Endothelial cell of umbilical vein (primary cell): ENCODE measurements at regions not wholly inside any gene's neighbourhood (a gene's known extent, or its start where the extent isn't known, plus 50 kb on each side); places are given as distances from the start of the nearest gene placed in this dataset.

Source experiments
- BruUV-seq: library from RNA; stranded (reverse); fragments of 400-500 nt; replicated peaks from 2 replicates; lab custom pipeline; 2021; lab: Mats Ljungman, UMichigan
- CTCF ChIA-PET: fragments of 300-600, 350-600 bp; sonication (Branson Sonifier 250); formaldehyde crosslinking; loops from one replicate; lab custom pipeline; 2021; ENCODE audit warnings: antibody characterized with exemption, inconsistent platforms; lab: Charles Lee
- POLR2A ChIA-PET: fragments of 300-600, 350-600 bp; sonication (Branson Sonifier 250); formaldehyde crosslinking; loops from one replicate; lab custom pipeline; 2021; ENCODE audit warnings: antibody characterized with exemption, inconsistent platforms; lab: Charles Lee
- DNase-seq: peaks from one replicate; pipeline ENCODE4 v3.0.0-alpha.2; 2011; ENCODE audit warnings: low read depth, low spot score
- FAIRE-seq: peaks from 2 replicates; lab custom pipeline; 2011; peaks lifted over from hg19 to GRCh38; lab: Jason Lieb, UNC
- H2AFZ ChIP-seq: 2 replicates; pipeline ENCODE4 v1.6.0; 2012; ENCODE audit warnings: low read depth, low read length, control low read depth, inconsistent platforms
- H3K27ac ChIP-seq: 2 replicates; pipeline ENCODE4 v1.5.1; 2011; ENCODE audit warnings: low read depth, mild to moderate bottlenecking, control low read depth, low read length, moderate library complexity; ENCODE audit not compliant: insufficient read depth
- H3K27me3 ChIP-seq, 2 experiments: 2 replicates each; pipeline versions ENCODE4 v1.6.0 to v1.6.1; 2011; ENCODE audit warnings: low read length in 2 of 2, mixed read lengths in 1 of 2; ENCODE audit not compliant: control insufficient read depth in 2 of 2, insufficient read depth in 2 of 2
- H3K36me3 ChIP-seq, 2 experiments: 2 replicates in 1 of 2; 3 replicates in 1 of 2; pipeline ENCODE4 v1.5.1; 2011; ENCODE audit warnings: low read length in 2 of 2, mild to moderate bottlenecking in 1 of 2, moderate library complexity in 1 of 2; ENCODE audit not compliant: control insufficient read depth in 2 of 2, insufficient read depth in 2 of 2; ENCODE audit errors: extremely low read depth in 1 of 2
- H3K4me1 ChIP-seq: 3 replicates; pipeline ENCODE4 v1.5.1; 2011; ENCODE audit warnings: mild to moderate bottlenecking, low read length; ENCODE audit not compliant: control insufficient read depth, insufficient read depth; ENCODE audit errors: extremely low read depth
- H3K4me2 ChIP-seq: 2 replicates; pipeline ENCODE4 v1.6.1; 2011; ENCODE audit warnings: low read length, control low read depth, mixed read lengths; ENCODE audit not compliant: insufficient read depth
- H3K4me3 ChIP-seq, 3 experiments: fragments of 200-600 bp in 1 of 3; sonication (generic), shearing (Covaris generic) in 1 of 3; replicated peaks in 1 of 3; 2 replicates each; pipeline ENCODE4 v1.5.1; 2011 to 2016; ENCODE audit warnings: control low read depth in 3 of 3, low read length in 3 of 3, mild to moderate bottlenecking in 2 of 3, inconsistent platforms in 1 of 3, low read depth in 1 of 3, moderate library complexity in 1 of 3; ENCODE audit not compliant: insufficient read depth in 1 of 3
- H3K79me2 ChIP-seq: 2 replicates; pipeline ENCODE4 v1.6.0; 2012; ENCODE audit warnings: low read length, inconsistent platforms; ENCODE audit not compliant: control insufficient read depth, insufficient read depth
- H3K9ac ChIP-seq: replicated peaks from 2 replicates; pipeline ENCODE3; 2011; ENCODE audit warnings: low read length, control low read depth; ENCODE audit not compliant: insufficient read depth; ENCODE audit errors: extremely low read depth
- H3K9me1 ChIP-seq: replicated peaks from 3 replicates; pipeline ENCODE4 v1.6.0; 2011; ENCODE audit warnings: mild to moderate bottlenecking, low read length; ENCODE audit not compliant: control insufficient read depth, insufficient read depth; ENCODE audit errors: extremely low read depth
- H3K9me3 ChIP-seq: replicated peaks from 2 replicates; pipeline ENCODE4 v1.5.1; 2012; ENCODE audit warnings: low read length, inconsistent platforms; ENCODE audit not compliant: control insufficient read depth, insufficient read depth
- H4K20me1 ChIP-seq: replicated peaks from 2 replicates; pipeline ENCODE3; 2011; ENCODE audit warnings: mild to moderate bottlenecking, low read length; ENCODE audit not compliant: control insufficient read depth, insufficient read depth; ENCODE audit errors: extremely low read depth
- CTCF ChIP-seq, 2 donors: IDR thresholded peaks; 1 replicate in 1 of 2; 2 replicates in 1 of 2; pipeline ENCODE4 v1.5.1; 2011; ENCODE audit warnings: low read length in 2 of 2, mild to moderate bottlenecking in 2 of 2, moderate library complexity in 2 of 2, control low read depth in 1 of 2, inconsistent platforms in 1 of 2, low read depth in 1 of 2; ENCODE audit not compliant: insufficient read depth in 1 of 2; ENCODE audit errors: extremely low read depth in 1 of 2
- EZH2 ChIP-seq: IDR thresholded peaks from 2 replicates; pipeline ENCODE4 v1.6.1; 2012; ENCODE audit warnings: borderline replicate concordance, low read depth, mild to moderate bottlenecking, moderate library complexity, low read length, inconsistent platforms; ENCODE audit not compliant: severe bottlenecking
- FOS ChIP-seq: IDR thresholded peaks from 2 replicates; pipeline ENCODE4 v1.6.1; 2011; ENCODE audit warnings: mild to moderate bottlenecking, low read length, moderate library complexity, borderline replicate concordance; ENCODE audit not compliant: insufficient read depth
- GATA2 ChIP-seq: IDR thresholded peaks from 2 replicates; pipeline ENCODE4 v1.7.0; 2011; ENCODE audit warnings: low read depth, mild to moderate bottlenecking, moderate library complexity, mixed read lengths, low read length; ENCODE audit not compliant: insufficient read length, insufficient read depth
- JUN ChIP-seq: IDR thresholded peaks from 2 replicates; pipeline ENCODE4 v1.6.1; 2011; ENCODE audit warnings: borderline replicate concordance, low read depth; ENCODE audit not compliant: insufficient read length, insufficient read depth
- MAX ChIP-seq: IDR thresholded peaks from 2 replicates; pipeline ENCODE4 v1.6.1; 2011; ENCODE audit not compliant: insufficient read depth, insufficient read length
- POLR2A ChIP-seq: IDR thresholded peaks from 2 replicates; pipeline ENCODE4 v1.6.1; 2012; ENCODE audit warnings: low read depth, mild to moderate bottlenecking, control low read depth, low read length
- POLR2AphosphoS5 ChIP-seq: IDR thresholded peaks from 2 replicates; pipeline ENCODE4 v1.6.1; 2012; ENCODE audit warnings: low read depth, mild to moderate bottlenecking, control low read depth, low read length, moderate library complexity; ENCODE audit not compliant: insufficient read depth
- dilution Hi-C: fragments of 300-500 bp; cut with MboI; formaldehyde crosslinking; loops from one replicate; pipeline ENCODE4 v1.15.0; 2019; ENCODE audit warnings: low sequenced_read_pairs; ENCODE audit not compliant: extremely low pct_ligation_motif_present
- intact Hi-C: fragments of 100-400 bp; cut with micrococcal nuclease; formaldehyde crosslinking; loops from one replicate; pipeline ENCODE4 v1.10.0; 2022

- ChIA-PET POLR2A (no interaction called here), CTCF (no interaction called here)
- Histone ChIP-seq H4K20me1 (no peaks in the 10 kb centered on the region), H3K4me2 (no peak overlapping the region), H2AFZ (no peak overlapping the region), H3K4me3 (no peak overlapping the region), H3K9me1 (no peaks in the 10 kb centered on the region), H3K9me3 (peaks cover 5% of the 10 kb centered on the region), H3K4me1 (no peaks in the 10 kb centered on the region), H3K27me3 (no peaks in the 10 kb centered on the region), H3K9ac (no peak overlapping the region), H3K36me3 (no peaks in the 10 kb centered on the region), H3K27ac (no peak overlapping the region), H3K79me2 (no peaks in the 10 kb centered on the region)
- DNase-seq: no peak
- no peak for FAIRE-seq
- intact Hi-C loops: no loop called here
- no TSS peak for BruUV-seq
- dilution Hi-C loops: no loop called here
- TF ChIP-seq MAX: no peak
- no peak for TF ChIP-seq GATA2
- TF ChIP-seq JUN: no peak
- TF ChIP-seq POLR2AphosphoS5: no peak
- no peak for TF ChIP-seq EZH2
- no peak for TF ChIP-seq POLR2A
These were observed 400.0 kb downstream of the CD83 start for GRCh38 chr6:14517516-14518105.

DNA sequence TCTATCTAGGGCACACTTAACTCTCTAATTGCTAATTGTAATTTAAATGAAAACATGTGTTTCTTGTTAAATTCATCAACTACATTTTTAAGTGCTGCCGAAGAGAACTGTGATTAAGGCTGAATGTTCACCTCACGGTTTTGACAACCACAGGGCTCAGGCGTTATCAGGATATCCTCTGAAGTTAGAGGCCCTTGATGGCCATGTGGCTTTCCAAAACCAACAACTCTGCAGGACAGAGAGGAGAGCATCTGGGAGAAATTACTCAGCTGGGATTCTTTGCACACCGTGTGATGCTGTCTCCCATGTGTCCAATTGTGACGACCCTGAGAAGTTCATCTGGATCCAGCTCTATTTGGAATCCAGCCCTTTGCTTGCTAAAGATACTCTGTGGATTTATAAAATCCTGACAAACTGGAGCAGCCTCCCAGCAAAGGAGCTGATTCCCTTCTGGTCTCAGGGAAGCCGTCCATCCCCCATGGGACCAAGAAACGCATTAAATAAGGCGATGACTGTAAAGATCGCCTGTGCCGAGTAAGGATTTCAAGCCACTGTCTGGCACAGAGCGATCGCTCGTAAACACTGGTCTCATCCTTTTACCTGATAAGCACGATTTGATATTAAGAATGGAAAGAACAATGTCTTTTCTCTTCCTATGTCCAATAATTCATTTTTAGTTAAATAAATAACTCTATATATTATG, 401.1 kb downstream of the CD83 start:
- Histone ChIP-seq H3K4me2 (no peak overlapping the region), H3K27me3 (no peaks in the 10 kb centered on the region), H2AFZ (no peak overlapping the region), H3K36me3 (no peaks in the 10 kb centered on the region), H3K27ac (no peak overlapping the region), H4K20me1 (no peaks in the 10 kb centered on the region), H3K4me3 (no peak overlapping the region), H3K4me1 (no peaks in the 10 kb centered on the region), H3K9me3 (peaks cover 5% of the 10 kb centered on the region), H3K9me1 (no peaks in the 10 kb centered on the region), H3K9ac (no peak overlapping the region), H3K79me2 (no peaks in the 10 kb centered on the region)
- dilution Hi-C loops: no loop called here
- ChIA-PET POLR2A (no interaction called here), CTCF (no interaction called here)
- no peak for DNase-seq
- intact Hi-C loops: no loop called here
- no peak for TF ChIP-seq MAX
- TF ChIP-seq EZH2: no peak
- no peak for TF ChIP-seq POLR2A
- no peak for TF ChIP-seq GATA2
- no peak for TF ChIP-seq CTCF (IDR thresholded peaks at IDR 0.05; ENCODE audit: extremely low read depth in 1 of 2, insufficient read depth in 1 of 2, low read depth in 1 of 2, low read length in 2 of 2)
- no peak for TF ChIP-seq POLR2AphosphoS5
- TF ChIP-seq FOS: no peak
- TF ChIP-seq JUN: no peak
- no TSS peak for BruUV-seq
- FAIRE-seq: no peak
